ENCODE measurements at regions not wholly inside any gene's neighbourhood (a gene's known extent, or its start where the extent isn't known, plus 50 kb on each side); places are given as distances from the start of the nearest gene placed in this dataset.

- no peak for ATAC-seq
- no peak for TF ChIP-seq ZFP3 (CRISPR knock-in tag; IDR thresholded peaks at IDR 0.05)
- TF ChIP-seq CREB5 (CRISPR knock-in tag; IDR thresholded peaks at IDR 0.05; ENCODE audit: low read depth): no peak
- no peak for TF ChIP-seq PPARA (CRISPR knock-in tag; IDR thresholded peaks at IDR 0.05; ENCODE audit: borderline replicate concordance)
- TF ChIP-seq ZNF8 (CRISPR knock-in tag; IDR thresholded peaks at IDR 0.05): no peak
- TF ChIP-seq ARNTL (CRISPR knock-in tag; IDR thresholded peaks at IDR 0.05; ENCODE audit: borderline replicate concordance, low read depth): no peak
- no peak for TF ChIP-seq ISL1 (CRISPR knock-in tag; IDR thresholded peaks at IDR 0.05)
- no peak for TF ChIP-seq POU6F1 (CRISPR knock-in tag; IDR thresholded peaks at IDR 0.05; ENCODE audit: borderline replicate concordance, low read depth)
- TF ChIP-seq TOX (CRISPR knock-in tag; IDR thresholded peaks at IDR 0.05; ENCODE audit: borderline replicate concordance): no peak
- TF ChIP-seq PATZ1 (CRISPR knock-in tag; IDR thresholded peaks at IDR 0.05; ENCODE audit: borderline replicate concordance): no peak
These were observed 157.7 kb upstream of the TBX3 start for GRCh38 chr12:114841557-114842251.

DNA sequence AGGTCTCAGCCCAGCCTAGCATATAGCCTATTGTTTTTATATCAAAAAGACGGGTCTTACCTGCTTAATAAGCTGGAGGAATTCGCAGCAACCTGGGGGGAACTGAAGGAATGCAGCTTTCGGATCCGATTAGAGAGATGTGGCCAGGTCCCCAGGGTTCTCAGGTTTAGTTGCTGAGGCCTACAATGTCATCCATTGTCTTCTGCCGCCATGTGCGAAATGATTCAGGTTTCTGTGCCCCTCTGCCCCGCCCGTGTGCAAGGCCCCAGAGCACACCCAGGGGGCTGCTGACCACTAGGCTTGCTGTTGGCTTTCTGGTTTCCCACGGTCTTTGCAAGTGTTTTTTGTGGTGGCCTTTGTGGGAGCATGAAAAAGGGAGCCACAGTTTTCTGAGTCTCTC is 154.5 kb upstream of the TBX3 start:
- TF ChIP-seq CREB5 (CRISPR knock-in tag; IDR thresholded peaks at IDR 0.05; ENCODE audit: low read depth): no peak
- no peak for ATAC-seq

DNA sequence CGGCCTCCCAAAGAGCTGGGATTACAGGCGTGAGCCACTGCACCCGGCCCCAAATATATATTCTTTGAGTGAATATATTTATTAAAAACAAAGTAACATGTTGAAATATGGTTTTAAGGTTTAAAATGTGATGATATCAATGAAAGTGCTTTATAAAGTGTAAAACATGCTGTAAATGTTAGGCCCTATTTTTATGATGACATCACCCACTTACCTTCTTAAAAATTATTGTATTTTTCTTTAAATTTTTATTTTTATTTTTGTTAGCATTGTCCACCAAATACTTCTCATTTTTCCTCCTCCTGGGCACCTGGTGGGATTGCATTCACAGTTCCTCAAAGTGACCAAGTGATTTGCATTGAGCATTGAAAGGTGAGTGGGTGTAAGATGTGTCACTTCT is 152.6 kb upstream of the TBX3 start:
- no peak for ATAC-seq
- TF ChIP-seq ISL1 (CRISPR knock-in tag; IDR thresholded peaks at IDR 0.05) (no peak), POU6F1 (CRISPR knock-in tag; IDR thresholded peaks at IDR 0.05; ENCODE audit: borderline replicate concordance, low read depth) (no peak), RARB (CRISPR knock-in tag; IDR thresholded peaks at IDR 0.05) (no peak), SNAI2 (CRISPR knock-in tag; IDR thresholded peaks at IDR 0.05) (no peak), BACH2 (CRISPR knock-in tag; IDR thresholded peaks at IDR 0.05; ENCODE audit: borderline replicate concordance) (no peak), GLIS3 (CRISPR knock-in tag; IDR thresholded peaks at IDR 0.05) (no peak), ZNF70 (CRISPR knock-in tag; IDR thresholded peaks at IDR 0.05) (no peak), TOX (CRISPR knock-in tag; IDR thresholded peaks at IDR 0.05; ENCODE audit: borderline replicate concordance) (no peak), OSR1 (CRISPR knock-in tag; IDR thresholded peaks at IDR 0.05) (no peak), PATZ1 (CRISPR knock-in tag; IDR thresholded peaks at IDR 0.05; ENCODE audit: borderline replicate concordance) (no peak), TCF4 (CRISPR knock-in tag; IDR thresholded peaks at IDR 0.05; ENCODE audit: borderline replicate concordance) (no peak), ESRRG (CRISPR knock-in tag; IDR thresholded peaks at IDR 0.05) (no peak), ZNF8 (CRISPR knock-in tag; IDR thresholded peaks at IDR 0.05) (no peak), ZFP30 (CRISPR knock-in tag; IDR thresholded peaks at IDR 0.05) (no peak), ARNTL (CRISPR knock-in tag; IDR thresholded peaks at IDR 0.05; ENCODE audit: borderline replicate concordance, low read depth) (no peak), ZC3H10 (CRISPR knock-in tag; IDR thresholded peaks at IDR 0.05) (no peak), ZFP3 (CRISPR knock-in tag; IDR thresholded peaks at IDR 0.05) (no peak)
- TF ChIP-seq, protein P1, sequence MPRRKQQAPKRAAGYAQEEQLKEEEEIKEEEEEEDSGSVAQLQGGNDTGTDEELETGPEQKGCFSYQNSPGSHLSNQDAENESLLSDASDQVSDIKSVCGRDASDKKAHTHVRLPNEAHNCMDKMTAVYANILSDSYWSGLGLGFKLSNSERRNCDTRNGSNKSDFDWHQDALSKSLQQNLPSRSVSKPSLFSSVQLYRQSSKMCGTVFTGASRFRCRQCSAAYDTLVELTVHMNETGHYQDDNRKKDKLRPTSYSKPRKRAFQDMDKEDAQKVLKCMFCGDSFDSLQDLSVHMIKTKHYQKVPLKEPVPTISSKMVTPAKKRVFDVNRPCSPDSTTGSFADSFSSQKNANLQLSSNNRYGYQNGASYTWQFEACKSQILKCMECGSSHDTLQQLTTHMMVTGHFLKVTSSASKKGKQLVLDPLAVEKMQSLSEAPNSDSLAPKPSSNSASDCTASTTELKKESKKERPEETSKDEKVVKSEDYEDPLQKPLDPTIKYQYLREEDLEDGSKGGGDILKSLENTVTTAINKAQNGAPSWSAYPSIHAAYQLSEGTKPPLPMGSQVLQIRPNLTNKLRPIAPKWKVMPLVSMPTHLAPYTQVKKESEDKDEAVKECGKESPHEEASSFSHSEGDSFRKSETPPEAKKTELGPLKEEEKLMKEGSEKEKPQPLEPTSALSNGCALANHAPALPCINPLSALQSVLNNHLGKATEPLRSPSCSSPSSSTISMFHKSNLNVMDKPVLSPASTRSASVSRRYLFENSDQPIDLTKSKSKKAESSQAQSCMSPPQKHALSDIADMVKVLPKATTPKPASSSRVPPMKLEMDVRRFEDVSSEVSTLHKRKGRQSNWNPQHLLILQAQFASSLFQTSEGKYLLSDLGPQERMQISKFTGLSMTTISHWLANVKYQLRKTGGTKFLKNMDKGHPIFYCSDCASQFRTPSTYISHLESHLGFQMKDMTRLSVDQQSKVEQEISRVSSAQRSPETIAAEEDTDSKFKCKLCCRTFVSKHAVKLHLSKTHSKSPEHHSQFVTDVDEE (CRISPR knock-in tag; IDR thresholded peaks at IDR 0.05): no peak
